HEK293T (cell line): ENCODE measurements at regions not wholly inside any gene's neighbourhood (a gene's known extent, or its start where the extent isn't known, plus 50 kb on each side); places are given as distances from the start of the nearest gene placed in this dataset.

Experiments
- ARNT ChIP-seq: fragments of 450-650 bp; IDR thresholded peaks from 2 replicates; pipeline ENCODE4 v1.6.1; 2017; ENCODE audit warnings: mild to moderate bottlenecking
- BHLHE40 ChIP-seq: fragments of 450-650 bp; IDR thresholded peaks from 2 replicates; pipeline ENCODE4 v1.6.1; 2016; ENCODE audit warnings: mild to moderate bottlenecking, moderate library complexity, borderline replicate concordance
- ELF4 ChIP-seq: fragments of 450-650 bp; IDR thresholded peaks from 2 replicates; pipeline ENCODE4 v1.6.1; 2017; ENCODE audit warnings: antibody characterized with exemption
- FOXM1 ChIP-seq: fragments of 450-650 bp; IDR thresholded peaks from 2 replicates; pipeline ENCODE4 v1.6.1; 2017; ENCODE audit warnings: mild to moderate bottlenecking, borderline replicate concordance
- NFRKB ChIP-seq: fragments of 450-650 bp; IDR thresholded peaks from 2 replicates; pipeline ENCODE4 v1.6.1; 2016; ENCODE audit warnings: mild to moderate bottlenecking, moderate library complexity
- SP1 ChIP-seq: fragments of 450-650 bp; IDR thresholded peaks from 2 replicates; pipeline ENCODE4 v1.6.1; 2017
- SUZ12 ChIP-seq: fragments of 450-650 bp; IDR thresholded peaks from 2 replicates; pipeline ENCODE4 v1.6.1; 2016; ENCODE audit warnings: mild to moderate bottlenecking
- TF ChIP-seq, protein P1 (sequence below): fragments of 450-650 bp; IDR thresholded peaks from 2 replicates; pipeline ENCODE4 v1.6.1; 2016

DNA sequence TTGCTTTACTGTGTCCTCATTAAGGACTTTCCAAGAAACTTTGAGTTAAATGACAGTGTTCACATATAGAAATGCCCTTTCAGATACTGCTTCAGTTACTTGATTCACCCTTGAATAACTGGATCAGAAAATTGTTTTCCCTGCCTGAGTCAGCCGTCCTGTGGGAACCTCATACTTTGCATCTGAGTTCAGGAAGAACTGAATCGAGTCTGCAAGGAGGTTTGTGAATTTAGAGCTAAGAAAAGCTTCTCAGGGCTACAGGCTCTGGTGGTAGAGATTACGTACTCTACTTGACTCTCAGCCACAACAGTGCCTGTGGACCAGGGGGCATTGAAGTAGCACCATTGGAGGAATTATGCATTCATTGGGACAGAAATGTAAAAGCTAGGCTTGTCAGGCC lies 252.4 kb upstream of the C2CD4B start:
- no peak for TF ChIP-seq ELF4
- no peak for TF ChIP-seq NFRKB
- TF ChIP-seq, protein P1, sequence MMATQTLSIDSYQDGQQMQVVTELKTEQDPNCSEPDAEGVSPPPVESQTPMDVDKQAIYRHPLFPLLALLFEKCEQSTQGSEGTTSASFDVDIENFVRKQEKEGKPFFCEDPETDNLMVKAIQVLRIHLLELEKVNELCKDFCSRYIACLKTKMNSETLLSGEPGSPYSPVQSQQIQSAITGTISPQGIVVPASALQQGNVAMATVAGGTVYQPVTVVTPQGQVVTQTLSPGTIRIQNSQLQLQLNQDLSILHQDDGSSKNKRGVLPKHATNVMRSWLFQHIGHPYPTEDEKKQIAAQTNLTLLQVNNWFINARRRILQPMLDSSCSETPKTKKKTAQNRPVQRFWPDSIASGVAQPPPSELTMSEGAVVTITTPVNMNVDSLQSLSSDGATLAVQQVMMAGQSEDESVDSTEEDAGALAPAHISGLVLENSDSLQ = no peak
- TF ChIP-seq SUZ12 = no peak
- no peak for TF ChIP-seq SP1
- no peak for TF ChIP-seq BHLHE40
- TF ChIP-seq FOXM1 = no peak
- no peak for TF ChIP-seq ARNT
